RWPE2 (cell line): ENCODE measurements at regions not wholly inside any gene's neighbourhood (a gene's known extent, or its start where the extent isn't known, plus 50 kb on each side); places are given as distances from the start of the nearest gene placed in this dataset.

ENCODE experiments used
- ATAC-seq: fragments of 200-7000 bp; cut with Tn5 transposase; 3 replicates; pipeline ENCODE4 v1.9.1; 2021; ENCODE audit warnings: low read depth
- DNase-seq: peaks from one replicate; pipeline ENCODE4 v3.0.0-alpha.2; 2020; ENCODE audit warnings: low spot score
- H3K27ac ChIP-seq: fragments of 450-650 bp; 2 replicates; pipeline ENCODE4 v1.5.1; 2017; ENCODE audit warnings: mild to moderate bottlenecking; ENCODE audit not compliant: poor library complexity, severe bottlenecking
- H3K27me3 ChIP-seq: fragments of 250-450 bp; sonication (Bioruptor Pico); 2 replicates; pipeline ENCODE4 v1.5.1; 2021; ENCODE audit warnings: mild to moderate bottlenecking, moderate library complexity; ENCODE audit not compliant: insufficient read depth, poor library complexity, severe bottlenecking
- H3K36me3 ChIP-seq: fragments of 250-450 bp; sonication (Bioruptor Pico); 2 replicates; pipeline ENCODE4 v1.5.1; 2020; ENCODE audit warnings: low read depth, mild to moderate bottlenecking, moderate library complexity
- H3K4me1 ChIP-seq: fragments of 250-450 bp; sonication (Bioruptor Pico); 2 replicates; pipeline ENCODE4 v1.5.1; 2021; ENCODE audit warnings: mild to moderate bottlenecking, moderate library complexity; ENCODE audit not compliant: insufficient read depth, poor library complexity, severe bottlenecking
- H3K4me3 ChIP-seq: fragments of 250-450 bp; sonication (Bioruptor Pico); 2 replicates; pipeline ENCODE4 v1.5.1; 2021; ENCODE audit warnings: mild to moderate bottlenecking, moderate library complexity; ENCODE audit not compliant: severe bottlenecking
- H3K9me3 ChIP-seq: fragments of 250-450 bp; sonication (Bioruptor Pico); 2 replicates; pipeline ENCODE4 v1.5.1; 2021; ENCODE audit warnings: mild to moderate bottlenecking, moderate library complexity; ENCODE audit not compliant: severe bottlenecking
- CTCF ChIP-seq: fragments of 450-650 bp; IDR thresholded peaks from one replicate; pipeline ENCODE4 v1.5.1; 2017; ENCODE audit warnings: mild to moderate bottlenecking, moderate library complexity; ENCODE audit not compliant: poor library complexity, severe bottlenecking

DNA sequence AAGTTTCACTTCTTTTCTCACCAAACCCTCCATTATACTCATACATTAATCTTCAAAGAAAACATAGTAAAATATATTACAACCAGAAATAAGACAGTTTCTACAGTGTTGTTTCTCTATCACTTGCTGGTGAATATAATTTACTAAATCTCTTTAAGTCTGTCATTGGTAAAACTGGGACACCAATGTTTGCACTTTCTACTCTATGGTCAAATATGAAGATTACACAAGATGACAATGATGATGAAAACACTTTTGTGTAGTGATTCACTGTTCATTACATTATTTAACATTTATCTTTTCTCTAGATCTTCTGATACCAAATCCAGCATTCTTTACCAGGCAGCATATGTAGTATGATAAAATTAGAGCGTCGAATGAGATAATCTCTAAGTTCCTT, 459.1 kb downstream of the DMAC1 start:
- Histone ChIP-seq H3K9me3 (no peaks in the 10 kb centered on the region), H3K27ac (no peak overlapping the region), H3K36me3 (no peaks in the 10 kb centered on the region), H3K27me3 (no peaks in the 10 kb centered on the region), H3K4me1 (no peaks in the 10 kb centered on the region), H3K4me3 (no peak overlapping the region)
- TF ChIP-seq CTCF: no peak
- no peak for DNase-seq
- ATAC-seq: no peak

- DNase-seq (no peak), ATAC-seq (no peak)
- Histone ChIP-seq H3K9me3 (no peaks in the 10 kb centered on the region), H3K4me3 (no peak overlapping the region), H3K36me3 (no peaks in the 10 kb centered on the region), H3K4me1 (no peaks in the 10 kb centered on the region), H3K27me3 (no peaks in the 10 kb centered on the region), H3K27ac (no peak overlapping the region)
- TF ChIP-seq CTCF: no peak
Observed at GRCh38 chr9:7338586-7339281, 460.8 kb downstream of the DMAC1 start.

DNA sequence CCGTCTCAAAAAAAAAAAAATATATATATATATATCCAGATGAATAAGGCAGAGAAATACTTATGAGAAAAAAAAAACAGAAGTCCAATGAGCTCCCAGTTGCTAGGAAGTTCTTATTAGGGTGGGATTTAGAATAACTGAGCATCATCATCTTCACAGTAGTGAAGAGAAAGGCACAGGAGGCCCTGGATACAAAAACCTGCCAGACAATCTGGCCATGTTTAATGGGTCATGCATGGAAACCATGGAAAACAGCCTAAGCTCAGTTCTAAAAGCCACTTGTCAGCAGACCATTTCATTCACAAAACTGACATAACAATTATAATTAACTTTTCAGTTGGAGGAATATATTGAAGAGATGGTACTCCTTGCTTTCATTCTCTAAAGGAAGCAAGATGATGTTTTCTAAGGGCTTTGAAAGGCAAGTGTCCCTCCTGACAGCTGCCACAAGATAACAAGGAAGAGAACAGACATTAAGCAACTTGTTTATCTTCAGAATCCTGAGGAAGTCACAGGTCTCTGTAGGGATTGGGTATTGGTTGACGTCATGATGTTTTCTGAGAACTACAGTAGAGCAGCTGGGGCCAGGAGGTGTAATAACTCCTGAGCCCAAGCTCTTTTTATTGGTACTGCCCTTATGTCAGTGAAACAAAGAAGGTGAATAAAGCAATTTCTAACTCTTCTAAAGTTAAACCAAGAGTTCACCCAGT, 463.1 kb downstream of the DMAC1 start:
- Histone ChIP-seq H3K27ac (no peak overlapping the region), H3K27me3 (no peaks in the 10 kb centered on the region), H3K9me3 (no peaks in the 10 kb centered on the region), H3K4me1 (no peaks in the 10 kb centered on the region), H3K4me3 (no peak overlapping the region), H3K36me3 (no peaks in the 10 kb centered on the region)
- TF ChIP-seq CTCF: no peak
- ATAC-seq (no peak), DNase-seq (no peak)

GRCh38 chr9:7333719-7334118, 465.9 kb downstream of the DMAC1 start:
- no peaks in the 10 kb centered on the region for H3K27me3 ChIP-seq
- H3K9me3 ChIP-seq: no peaks in the 10 kb centered on the region
- H3K36me3 ChIP-seq: no peaks in the 10 kb centered on the region
- no peaks in the 10 kb centered on the region for H3K4me1 ChIP-seq
- no peak for TF ChIP-seq CTCF
- H3K4me3 ChIP-seq: no peak overlapping the region
- DNase-seq (no peak), ATAC-seq (no peak)
- no peak overlapping the region for H3K27ac ChIP-seq

GRCh38 chr9:7332780-7333179, 466.8 kb downstream of the DMAC1 start:
- Histone ChIP-seq H3K27me3 (no peaks in the 10 kb centered on the region), H3K4me1 (no peaks in the 10 kb centered on the region), H3K4me3 (no peak overlapping the region), H3K36me3 (no peaks in the 10 kb centered on the region), H3K27ac (no peak overlapping the region), H3K9me3 (no peaks in the 10 kb centered on the region)
- no peak for ATAC-seq
- TF ChIP-seq CTCF: no peak
- DNase-seq: no peak
